ENCODE measurements at regions not wholly inside any gene's neighbourhood (a gene's known extent, or its start where the extent isn't known, plus 50 kb on each side); places are given as distances from the start of the nearest gene placed in this dataset.
"Not testable (repeated sequence)": the region's sequence is repeated elsewhere in the genome, so short reads cannot be mapped to it uniquely, and the experiment has no call there.

GRCh38 chr2:115946341-115946740, 1503.9 kb downstream of the DPP10 start:
- TF ChIP-seq, protein P1, sequence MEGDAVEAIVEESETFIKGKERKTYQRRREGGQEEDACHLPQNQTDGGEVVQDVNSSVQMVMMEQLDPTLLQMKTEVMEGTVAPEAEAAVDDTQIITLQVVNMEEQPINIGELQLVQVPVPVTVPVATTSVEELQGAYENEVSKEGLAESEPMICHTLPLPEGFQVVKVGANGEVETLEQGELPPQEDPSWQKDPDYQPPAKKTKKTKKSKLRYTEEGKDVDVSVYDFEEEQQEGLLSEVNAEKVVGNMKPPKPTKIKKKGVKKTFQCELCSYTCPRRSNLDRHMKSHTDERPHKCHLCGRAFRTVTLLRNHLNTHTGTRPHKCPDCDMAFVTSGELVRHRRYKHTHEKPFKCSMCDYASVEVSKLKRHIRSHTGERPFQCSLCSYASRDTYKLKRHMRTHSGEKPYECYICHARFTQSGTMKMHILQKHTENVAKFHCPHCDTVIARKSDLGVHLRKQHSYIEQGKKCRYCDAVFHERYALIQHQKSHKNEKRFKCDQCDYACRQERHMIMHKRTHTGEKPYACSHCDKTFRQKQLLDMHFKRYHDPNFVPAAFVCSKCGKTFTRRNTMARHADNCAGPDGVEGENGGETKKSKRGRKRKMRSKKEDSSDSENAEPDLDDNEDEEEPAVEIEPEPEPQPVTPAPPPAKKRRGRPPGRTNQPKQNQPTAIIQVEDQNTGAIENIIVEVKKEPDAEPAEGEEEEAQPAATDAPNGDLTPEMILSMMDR (IDR thresholded peaks at IDR 0.05; ENCODE audit: borderline replicate concordance, insufficient read depth, low read depth, low read length): no peak
- H3K4me3 ChIP-seq (ENCODE audit: low read depth, low read length): no peak overlapping the region

DNA sequence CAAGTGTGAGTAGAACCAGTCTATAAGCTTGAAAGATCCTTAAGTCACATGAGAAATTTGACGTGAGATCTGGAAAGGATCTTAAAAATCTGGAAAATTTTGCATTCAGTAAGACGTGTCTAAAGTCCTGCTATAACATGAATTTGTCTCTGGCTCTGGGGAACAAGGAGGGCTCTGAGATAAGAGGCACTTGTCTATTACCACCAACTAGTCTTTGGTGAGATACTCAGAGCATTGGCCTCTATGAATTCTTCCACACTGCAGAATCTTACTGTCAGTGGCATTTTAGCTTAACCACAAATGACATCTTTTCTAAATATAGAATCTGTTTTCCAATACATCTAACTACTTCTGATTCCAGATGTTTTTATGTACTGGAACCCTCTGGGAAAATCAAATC, 1504.5 kb downstream of the DPP10 start:
- TF ChIP-seq, protein P1 (IDR thresholded peaks at IDR 0.05; ENCODE audit: borderline replicate concordance, insufficient read depth, low read depth, low read length): no peak

DNA sequence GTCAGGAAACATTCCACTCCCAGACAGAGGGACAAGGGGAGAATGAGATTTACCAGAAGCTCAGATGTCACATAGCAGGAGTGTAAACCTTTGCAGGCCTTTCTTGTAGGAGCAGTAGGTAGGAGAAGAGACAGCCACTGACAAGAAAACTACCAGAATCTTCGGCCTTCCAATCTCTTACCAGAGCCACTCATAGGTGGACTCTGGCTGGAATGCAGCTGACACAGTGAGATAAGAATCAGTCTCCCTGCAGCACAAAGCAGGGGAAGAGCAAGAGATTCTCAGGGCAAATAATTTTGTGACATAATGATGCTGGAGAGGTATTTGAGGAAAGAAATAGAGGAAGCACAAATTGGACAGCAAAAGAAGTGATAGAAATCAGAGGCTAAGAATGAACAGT, 1534.5 kb downstream of the DPP10 start:
- TF ChIP-seq, protein P1 (IDR thresholded peaks at IDR 0.05; ENCODE audit: borderline replicate concordance, insufficient read depth, low read depth, low read length): no peak
- no peak overlapping the region for H3K4me3 ChIP-seq (ENCODE audit: low read depth, low read length)

More for the DNA sequence above, 1504.5 kb downstream of the DPP10 start:
- H3K4me3 ChIP-seq (ENCODE audit: low read depth, low read length): no peak overlapping the region

DNA sequence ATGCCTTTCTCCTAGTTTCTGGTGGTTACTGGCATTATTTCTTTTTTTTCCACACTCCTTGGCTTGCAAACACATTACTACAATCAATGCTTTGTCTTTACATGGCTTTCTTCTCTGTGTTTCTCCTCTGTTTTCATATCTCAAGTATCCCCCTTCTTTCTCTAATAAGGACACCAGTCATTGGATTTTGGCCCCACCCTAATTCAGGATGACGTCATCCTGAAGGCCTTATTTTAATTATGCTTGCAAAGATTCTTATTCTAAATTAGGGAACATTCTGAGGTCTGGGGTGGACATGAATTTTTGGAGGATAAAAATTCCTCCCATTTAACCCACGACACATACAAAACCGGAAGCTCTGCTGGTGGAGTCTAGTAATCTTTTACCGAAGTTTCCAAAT, 1556.6 kb downstream of the DPP10 start:
- no peak overlapping the region for H3K4me3 ChIP-seq (ENCODE audit: low read depth, low read length)
- TF ChIP-seq, protein P1 (IDR thresholded peaks at IDR 0.05; ENCODE audit: borderline replicate concordance, insufficient read depth, low read depth, low read length): no peak

DNA sequence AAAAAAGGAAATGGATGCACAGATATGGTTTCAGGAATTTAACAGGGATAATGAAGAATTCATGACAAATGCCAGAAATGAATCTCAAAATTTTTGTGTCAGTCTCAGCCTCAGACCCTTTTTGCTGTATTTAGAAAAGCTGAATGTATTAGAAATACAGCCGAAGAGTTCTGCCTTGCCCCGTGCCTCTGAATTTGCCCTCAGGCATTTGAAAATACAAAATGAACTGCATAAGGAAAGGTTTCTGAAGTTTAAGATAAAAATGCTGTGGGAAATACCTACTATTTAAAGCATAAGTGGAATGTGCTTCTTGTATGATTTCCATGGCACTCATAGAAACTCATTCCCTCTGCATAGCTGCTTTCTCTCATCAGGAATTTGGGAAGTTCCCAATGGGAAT, 1580.6 kb downstream of the DPP10 start:
- H3K4me3 ChIP-seq (ENCODE audit: low read depth, low read length): no peak overlapping the region
- TF ChIP-seq, protein P1 (IDR thresholded peaks at IDR 0.05; ENCODE audit: borderline replicate concordance, insufficient read depth, low read depth, low read length): no peak

- H3K4me3 ChIP-seq (ENCODE audit: low read depth, low read length): not testable (repeated sequence)
Measured at GRCh38 chr2:116038758-116039157, 1596.3 kb downstream of the DPP10 start.

- H3K4me3 ChIP-seq (ENCODE audit: low read depth, low read length): no peak overlapping the region
- TF ChIP-seq, protein P1 (IDR thresholded peaks at IDR 0.05; ENCODE audit: borderline replicate concordance, insufficient read depth, low read depth, low read length): no peak
Measured at GRCh38 chr2:116042530-116042929, 1600.1 kb downstream of the DPP10 start.

DNA sequence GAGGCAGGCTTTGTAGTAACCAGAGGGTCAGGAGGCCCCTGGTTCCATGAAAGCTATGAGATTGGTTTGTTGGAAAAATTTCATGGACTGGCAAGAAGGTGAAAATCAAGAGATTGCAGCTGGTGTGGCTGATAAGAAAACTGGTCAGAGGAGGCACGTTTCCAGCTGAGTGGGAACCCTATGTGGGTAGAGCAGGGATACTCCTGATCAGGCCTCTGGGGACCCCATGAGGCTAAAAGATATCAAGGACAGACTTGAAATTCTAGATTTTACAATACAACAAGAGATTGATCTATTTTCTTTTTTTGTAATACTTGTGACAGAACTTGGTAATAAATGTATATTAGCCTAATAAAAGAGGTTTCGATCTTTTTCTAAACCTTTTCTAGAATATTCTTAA, 1615.1 kb downstream of the DPP10 start:
- TF ChIP-seq, protein P1 (IDR thresholded peaks at IDR 0.05; ENCODE audit: borderline replicate concordance, insufficient read depth, low read depth, low read length): no peak

More for the DNA sequence above, 1615.1 kb downstream of the DPP10 start:
- H3K4me3 ChIP-seq (ENCODE audit: low read depth, low read length): no peak overlapping the region
